WTC11 (cell line): ENCODE measurements at regions not wholly inside any gene's neighbourhood (a gene's known extent, or its start where the extent isn't known, plus 50 kb on each side); places are given as distances from the start of the nearest gene placed in this dataset.

ENCODE experiments used
- ATAC-seq: fragments of 200-7000 bp; cut with Tn5 transposase; 2 replicates; pipeline ENCODE4 v1.10.0; 2021; ENCODE audit warnings: mild to moderate bottlenecking, moderate library complexity
- CTCF ChIA-PET: fragments of 300-600 bp; sonication (Branson Sonifier 250); formaldehyde crosslinking; loops from one replicate; lab custom pipeline; 2021; ENCODE audit warnings: antibody characterized with exemption; lab: Charles Lee
- POLR2A ChIA-PET: fragments of 350-600 bp; sonication (Branson Sonifier 250); formaldehyde crosslinking; loops from one replicate; lab custom pipeline; 2021; ENCODE audit warnings: antibody characterized with exemption; lab: Charles Lee
- DNase-seq: peaks from one replicate; pipeline ENCODE4 v3.0.0; 2021; ENCODE audit warnings: low spot score
- H3K27ac Mint-ChIP-seq: 2 replicates; pipeline ENCODE4 v1.8.0; 2021; ENCODE audit warnings: mixed read lengths
- H3K27me3 Mint-ChIP-seq: 2 replicates; pipeline ENCODE4 v1.8.0; 2021; ENCODE audit warnings: low read depth, mild to moderate bottlenecking, moderate library complexity, mixed read lengths
- H3K36me3 Mint-ChIP-seq: 2 replicates; pipeline ENCODE4 v1.8.0; 2021; ENCODE audit warnings: mixed read lengths
- H3K4me1 Mint-ChIP-seq: 2 replicates; pipeline ENCODE4 v1.8.0; 2022; ENCODE audit warnings: mixed read lengths
- H3K4me3 Mint-ChIP-seq: 2 replicates; pipeline ENCODE4 v1.8.0; 2021; ENCODE audit warnings: mild to moderate bottlenecking, moderate library complexity, mixed read lengths
- H3K9me3 Mint-ChIP-seq: 2 replicates; pipeline ENCODE4 v1.8.0; 2021; ENCODE audit warnings: mixed read lengths
- ATF3 ChIP-seq: sonication (generic); formaldehyde crosslinking; conservative IDR thresholded peaks from 2 replicates; pipeline ENCODE4 v1.8.1; 2022; ENCODE audit warnings: mild to moderate bottlenecking, missing genetic modification reagents
- CREM ChIP-seq: sonication (generic); formaldehyde crosslinking; IDR thresholded peaks from 2 replicates; pipeline ENCODE4 v1.8.1; 2022; ENCODE audit warnings: mild to moderate bottlenecking, missing genetic modification reagents, moderate library complexity
- ETV6 ChIP-seq: sonication (generic); formaldehyde crosslinking; IDR thresholded peaks from 2 replicates; pipeline ENCODE4 v1.8.1; 2022; ENCODE audit warnings: mild to moderate bottlenecking, missing genetic modification reagents
- FOXJ3 ChIP-seq: sonication (generic); formaldehyde crosslinking; IDR thresholded peaks from 2 replicates; pipeline ENCODE4 v1.9.0; 2021; ENCODE audit warnings: missing genetic modification reagents, mild to moderate bottlenecking, borderline replicate concordance
- JAZF1 ChIP-seq: fragments of 250-450 bp; sonication (Bioruptor Pico); IDR thresholded peaks from 2 replicates; pipeline ENCODE4 v1.9.0; 2021; ENCODE audit warnings: moderate library complexity, mild to moderate bottlenecking, inconsistent platforms
- NFE2L1 ChIP-seq: sonication (generic); formaldehyde crosslinking; IDR thresholded peaks from 2 replicates; pipeline ENCODE4 v1.8.1; 2023; ENCODE audit warnings: missing genetic modification reagents
- SMAD4 ChIP-seq: sonication (generic); formaldehyde crosslinking; IDR thresholded peaks from 2 replicates; pipeline ENCODE4 v1.8.0; 2022; ENCODE audit warnings: mild to moderate bottlenecking, missing genetic modification reagents
- SOX15 ChIP-seq: fragments of 250-450 bp; sonication (Bioruptor Pico); IDR thresholded peaks from 2 replicates; pipeline ENCODE4 v1.9.0; 2021; ENCODE audit warnings: mild to moderate bottlenecking
- SP1 ChIP-seq: sonication (generic); formaldehyde crosslinking; conservative IDR thresholded peaks from 2 replicates; pipeline ENCODE4 v1.8.1; 2022; ENCODE audit warnings: missing genetic modification reagents
- TEAD4 ChIP-seq: sonication (generic); formaldehyde crosslinking; IDR thresholded peaks from 2 replicates; pipeline ENCODE4 v1.8.0; 2022; ENCODE audit warnings: mild to moderate bottlenecking, missing genetic modification reagents
- ZMAT4 ChIP-seq: fragments of 250-450 bp; sonication (Bioruptor Pico); IDR thresholded peaks from 2 replicates; pipeline ENCODE4 v1.9.0; 2021; ENCODE audit warnings: mild to moderate bottlenecking
- ZNF121 ChIP-seq: sonication (generic); formaldehyde crosslinking; IDR thresholded peaks from 2 replicates; pipeline ENCODE4 v1.8.0; 2023; ENCODE audit warnings: missing genetic modification reagents
- ZNF263 ChIP-seq: sonication (generic); formaldehyde crosslinking; IDR thresholded peaks from 2 replicates; pipeline ENCODE4 v1.8.1; 2022; ENCODE audit warnings: low read depth, mild to moderate bottlenecking, moderate library complexity, missing genetic modification reagents
- ZNF423 ChIP-seq: fragments of 250-450 bp; sonication (Bioruptor Pico); IDR thresholded peaks from 2 replicates; pipeline ENCODE4 v2.1.2; 2022; ENCODE audit warnings: mild to moderate bottlenecking, moderate library complexity
- TF ChIP-seq, protein P1 (sequence below): sonication (generic); formaldehyde crosslinking; IDR thresholded peaks from 2 replicates; pipeline ENCODE4 v1.8.0; 2022; ENCODE audit warnings: mild to moderate bottlenecking, missing genetic modification reagents
- TF ChIP-seq, protein P2 (sequence below): sonication (generic); formaldehyde crosslinking; IDR thresholded peaks from 2 replicates; pipeline ENCODE4 v1.8.0; 2023; ENCODE audit warnings: missing genetic modification reagents, mild to moderate bottlenecking, borderline replicate concordance
- TF ChIP-seq, protein P3 (sequence below): sonication (generic); formaldehyde crosslinking; IDR thresholded peaks from 2 replicates; pipeline ENCODE4 v1.8.0; 2023; ENCODE audit warnings: missing genetic modification reagents
- TF ChIP-seq, protein P4 (sequence below): sonication (generic); formaldehyde crosslinking; IDR thresholded peaks from 2 replicates; pipeline ENCODE4 v1.8.1; 2023; ENCODE audit warnings: mild to moderate bottlenecking, missing genetic modification reagents, borderline replicate concordance
- TF ChIP-seq, protein P5 (sequence below): fragments of 250-450 bp; sonication (Bioruptor Pico); conservative IDR thresholded peaks from 2 replicates; pipeline ENCODE4 v1.9.0; 2021; ENCODE audit warnings: mild to moderate bottlenecking

DNA sequence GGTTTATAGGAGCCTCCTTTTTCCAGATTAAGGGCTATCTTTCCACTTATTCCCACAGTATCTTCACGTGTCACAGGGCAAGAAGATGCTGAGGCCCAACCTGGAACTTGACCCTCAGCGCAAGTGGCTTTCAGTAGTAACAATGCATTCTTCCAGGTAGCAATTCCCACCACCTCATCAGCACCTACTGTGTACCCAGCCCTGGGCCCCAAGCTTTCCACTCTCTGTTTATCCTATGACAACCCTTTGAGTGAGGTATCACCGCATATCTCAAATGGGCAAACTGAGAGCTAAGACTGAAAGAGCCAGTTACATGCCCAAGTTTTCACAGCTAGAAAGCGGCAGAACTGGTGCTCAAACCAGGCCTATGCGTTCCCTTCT, 88.2 kb downstream of the CPN2 start:
- H3K4me3 Mint-ChIP-seq = no peak overlapping the region

More for the DNA sequence above, 88.2 kb downstream of the CPN2 start:
- Mint-ChIP-seq H3K36me3 (peaks cover 7% of the 10 kb centered on the region), H3K27me3 (no peaks in the 10 kb centered on the region), H3K4me1 (peaks cover 26% of the 10 kb centered on the region), H3K27ac (no peak overlapping the region), H3K9me3 (peaks cover 11% of the 10 kb centered on the region)
- no peak for ATAC-seq
- TF ChIP-seq, protein P1, sequence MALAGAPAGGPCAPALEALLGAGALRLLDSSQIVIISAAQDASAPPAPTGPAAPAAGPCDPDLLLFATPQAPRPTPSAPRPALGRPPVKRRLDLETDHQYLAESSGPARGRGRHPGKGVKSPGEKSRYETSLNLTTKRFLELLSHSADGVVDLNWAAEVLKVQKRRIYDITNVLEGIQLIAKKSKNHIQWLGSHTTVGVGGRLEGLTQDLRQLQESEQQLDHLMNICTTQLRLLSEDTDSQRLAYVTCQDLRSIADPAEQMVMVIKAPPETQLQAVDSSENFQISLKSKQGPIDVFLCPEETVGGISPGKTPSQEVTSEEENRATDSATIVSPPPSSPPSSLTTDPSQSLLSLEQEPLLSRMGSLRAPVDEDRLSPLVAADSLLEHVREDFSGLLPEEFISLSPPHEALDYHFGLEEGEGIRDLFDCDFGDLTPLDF (CRISPR knock-in tag) = no peak
- TF ChIP-seq ZNF263 (no peak), ZNF121 (no peak), TEAD4 (no peak), FOXJ3 (CRISPR knock-in tag) (no peak), SOX15 (CRISPR knock-in tag) (no peak), ETV6 (no peak), JAZF1 (CRISPR knock-in tag) (no peak), NFE2L1 (CRISPR knock-in tag) (no peak), CREM (CRISPR knock-in tag) (no peak), ATF3 (CRISPR knock-in tag) (no peak), SP1 (no peak), ZMAT4 (CRISPR knock-in tag) (no peak), ZNF423 (CRISPR knock-in tag) (no peak), SMAD4 (CRISPR knock-in tag) (no peak)
- TF ChIP-seq, protein P2, sequence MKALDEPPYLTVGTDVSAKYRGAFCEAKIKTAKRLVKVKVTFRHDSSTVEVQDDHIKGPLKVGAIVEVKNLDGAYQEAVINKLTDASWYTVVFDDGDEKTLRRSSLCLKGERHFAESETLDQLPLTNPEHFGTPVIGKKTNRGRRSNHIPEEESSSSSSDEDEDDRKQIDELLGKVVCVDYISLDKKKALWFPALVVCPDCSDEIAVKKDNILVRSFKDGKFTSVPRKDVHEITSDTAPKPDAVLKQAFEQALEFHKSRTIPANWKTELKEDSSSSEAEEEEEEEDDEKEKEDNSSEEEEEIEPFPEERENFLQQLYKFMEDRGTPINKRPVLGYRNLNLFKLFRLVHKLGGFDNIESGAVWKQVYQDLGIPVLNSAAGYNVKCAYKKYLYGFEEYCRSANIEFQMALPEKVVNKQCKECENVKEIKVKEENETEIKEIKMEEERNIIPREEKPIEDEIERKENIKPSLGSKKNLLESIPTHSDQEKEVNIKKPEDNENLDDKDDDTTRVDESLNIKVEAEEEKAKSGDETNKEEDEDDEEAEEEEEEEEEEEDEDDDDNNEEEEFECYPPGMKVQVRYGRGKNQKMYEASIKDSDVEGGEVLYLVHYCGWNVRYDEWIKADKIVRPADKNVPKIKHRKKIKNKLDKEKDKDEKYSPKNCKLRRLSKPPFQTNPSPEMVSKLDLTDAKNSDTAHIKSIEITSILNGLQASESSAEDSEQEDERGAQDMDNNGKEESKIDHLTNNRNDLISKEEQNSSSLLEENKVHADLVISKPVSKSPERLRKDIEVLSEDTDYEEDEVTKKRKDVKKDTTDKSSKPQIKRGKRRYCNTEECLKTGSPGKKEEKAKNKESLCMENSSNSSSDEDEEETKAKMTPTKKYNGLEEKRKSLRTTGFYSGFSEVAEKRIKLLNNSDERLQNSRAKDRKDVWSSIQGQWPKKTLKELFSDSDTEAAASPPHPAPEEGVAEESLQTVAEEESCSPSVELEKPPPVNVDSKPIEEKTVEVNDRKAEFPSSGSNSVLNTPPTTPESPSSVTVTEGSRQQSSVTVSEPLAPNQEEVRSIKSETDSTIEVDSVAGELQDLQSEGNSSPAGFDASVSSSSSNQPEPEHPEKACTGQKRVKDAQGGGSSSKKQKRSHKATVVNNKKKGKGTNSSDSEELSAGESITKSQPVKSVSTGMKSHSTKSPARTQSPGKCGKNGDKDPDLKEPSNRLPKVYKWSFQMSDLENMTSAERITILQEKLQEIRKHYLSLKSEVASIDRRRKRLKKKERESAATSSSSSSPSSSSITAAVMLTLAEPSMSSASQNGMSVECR (CRISPR knock-in tag) = no peak
- TF ChIP-seq, protein P3, sequence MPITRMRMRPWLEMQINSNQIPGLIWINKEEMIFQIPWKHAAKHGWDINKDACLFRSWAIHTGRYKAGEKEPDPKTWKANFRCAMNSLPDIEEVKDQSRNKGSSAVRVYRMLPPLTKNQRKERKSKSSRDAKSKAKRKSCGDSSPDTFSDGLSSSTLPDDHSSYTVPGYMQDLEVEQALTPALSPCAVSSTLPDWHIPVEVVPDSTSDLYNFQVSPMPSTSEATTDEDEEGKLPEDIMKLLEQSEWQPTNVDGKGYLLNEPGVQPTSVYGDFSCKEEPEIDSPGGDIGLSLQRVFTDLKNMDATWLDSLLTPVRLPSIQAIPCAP (CRISPR knock-in tag) = no peak
- TF ChIP-seq, protein P4, sequence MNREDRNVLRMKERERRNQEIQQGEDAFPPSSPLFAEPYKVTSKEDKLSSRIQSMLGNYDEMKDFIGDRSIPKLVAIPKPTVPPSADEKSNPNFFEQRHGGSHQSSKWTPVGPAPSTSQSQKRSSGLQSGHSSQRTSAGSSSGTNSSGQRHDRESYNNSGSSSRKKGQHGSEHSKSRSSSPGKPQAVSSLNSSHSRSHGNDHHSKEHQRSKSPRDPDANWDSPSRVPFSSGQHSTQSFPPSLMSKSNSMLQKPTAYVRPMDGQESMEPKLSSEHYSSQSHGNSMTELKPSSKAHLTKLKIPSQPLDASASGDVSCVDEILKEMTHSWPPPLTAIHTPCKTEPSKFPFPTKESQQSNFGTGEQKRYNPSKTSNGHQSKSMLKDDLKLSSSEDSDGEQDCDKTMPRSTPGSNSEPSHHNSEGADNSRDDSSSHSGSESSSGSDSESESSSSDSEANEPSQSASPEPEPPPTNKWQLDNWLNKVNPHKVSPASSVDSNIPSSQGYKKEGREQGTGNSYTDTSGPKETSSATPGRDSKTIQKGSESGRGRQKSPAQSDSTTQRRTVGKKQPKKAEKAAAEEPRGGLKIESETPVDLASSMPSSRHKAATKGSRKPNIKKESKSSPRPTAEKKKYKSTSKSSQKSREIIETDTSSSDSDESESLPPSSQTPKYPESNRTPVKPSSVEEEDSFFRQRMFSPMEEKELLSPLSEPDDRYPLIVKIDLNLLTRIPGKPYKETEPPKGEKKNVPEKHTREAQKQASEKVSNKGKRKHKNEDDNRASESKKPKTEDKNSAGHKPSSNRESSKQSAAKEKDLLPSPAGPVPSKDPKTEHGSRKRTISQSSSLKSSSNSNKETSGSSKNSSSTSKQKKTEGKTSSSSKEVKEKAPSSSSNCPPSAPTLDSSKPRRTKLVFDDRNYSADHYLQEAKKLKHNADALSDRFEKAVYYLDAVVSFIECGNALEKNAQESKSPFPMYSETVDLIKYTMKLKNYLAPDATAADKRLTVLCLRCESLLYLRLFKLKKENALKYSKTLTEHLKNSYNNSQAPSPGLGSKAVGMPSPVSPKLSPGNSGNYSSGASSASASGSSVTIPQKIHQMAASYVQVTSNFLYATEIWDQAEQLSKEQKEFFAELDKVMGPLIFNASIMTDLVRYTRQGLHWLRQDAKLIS (CRISPR knock-in tag) = no peak
- TF ChIP-seq, protein P5, sequence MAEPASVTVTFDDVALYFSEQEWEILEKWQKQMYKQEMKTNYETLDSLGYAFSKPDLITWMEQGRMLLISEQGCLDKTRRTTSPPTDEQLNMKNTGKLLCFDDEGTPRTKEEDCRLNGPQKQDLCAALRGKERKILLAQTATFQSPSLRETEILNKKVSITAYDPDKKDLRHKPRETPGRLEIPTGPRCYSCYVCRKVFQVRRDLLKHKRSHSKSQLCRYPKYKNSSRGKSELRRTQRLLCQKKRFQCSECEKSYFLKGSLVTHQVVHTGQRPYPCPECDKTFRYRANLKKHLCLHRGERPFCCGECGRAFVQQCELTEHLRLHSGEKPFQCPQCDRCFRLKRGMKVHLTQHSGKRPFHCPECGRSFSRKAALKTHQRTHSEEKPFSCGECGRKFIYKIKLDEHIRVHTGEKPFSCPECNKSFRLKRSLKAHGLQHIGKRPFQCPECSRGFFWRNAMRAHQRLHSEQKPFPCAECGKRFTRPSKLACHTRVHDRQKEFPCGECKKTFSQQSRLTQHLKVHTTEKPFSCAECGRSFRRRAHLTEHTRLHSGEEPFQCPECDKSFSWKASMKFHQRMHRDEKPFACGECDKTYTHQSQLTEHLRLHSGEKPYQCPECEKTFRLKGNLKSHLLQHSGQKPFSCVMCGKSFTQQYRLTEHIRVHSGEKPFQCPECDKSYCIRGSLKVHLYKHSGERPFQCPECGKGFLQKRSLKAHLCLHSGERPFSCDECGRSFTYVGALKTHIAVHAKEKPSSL (CRISPR knock-in tag) = no peak
- ChIA-PET POLR2A (no interaction called here), CTCF (no interaction called here)
- no peak for DNase-seq
